HL-60 (cell line): ENCODE measurements at regions not wholly inside any gene's neighbourhood (a gene's known extent, or its start where the extent isn't known, plus 50 kb on each side); places are given as distances from the start of the nearest gene placed in this dataset.

Experiments
- DNase-seq, 2 experiments: peaks; one replicate each; pipeline ENCODE4 v3.0.0-alpha.2; 2010 to 2020; ENCODE audit warnings: low read depth in 1 of 2, low spot score in 1 of 2
- H3K27ac ChIP-seq: fragments of 250-450 bp; sonication (Bioruptor Pico); replicated peaks from 2 replicates; pipeline ENCODE4 v1.5.1; 2020; ENCODE audit warnings: mild to moderate bottlenecking, moderate library complexity
- H3K27me3 ChIP-seq: fragments of 250-450 bp; sonication (Bioruptor Pico); 2 replicates; pipeline ENCODE4 v1.5.1; 2021; ENCODE audit warnings: mild to moderate bottlenecking, moderate library complexity; ENCODE audit not compliant: insufficient read depth, poor library complexity, severe bottlenecking
- H3K4me3 ChIP-seq: replicated peaks from 2 replicates; pipeline ENCODE4 v1.5.1; 2011; ENCODE audit warnings: mild to moderate bottlenecking, control low read depth, low read length; ENCODE audit not compliant: insufficient read depth
- GABPA ChIP-seq: IDR thresholded peaks from 2 replicates; pipeline ENCODE4 v1.6.1; 2012; ENCODE audit warnings: low read depth
- POLR2AphosphoS5 ChIP-seq: IDR thresholded peaks from 2 replicates; pipeline ENCODE4 v1.6.1; 2012; ENCODE audit warnings: low read depth
- SPI1 ChIP-seq: IDR thresholded peaks from 2 replicates; pipeline ENCODE4 v1.6.1; 2012; ENCODE audit warnings: low read depth, mild to moderate bottlenecking, borderline replicate concordance
- TF ChIP-seq, protein P1 (sequence below): IDR thresholded peaks from 2 replicates; pipeline ENCODE4 v1.6.1; 2012; ENCODE audit warnings: low read depth; ENCODE audit not compliant: insufficient replicate concordance
- TF ChIP-seq, protein P2 (sequence below): IDR thresholded peaks from one replicate; pipeline ENCODE4 v1.5.1; 2011; ENCODE audit warnings: low read length, control low read depth, inconsistent platforms; ENCODE audit not compliant: insufficient read depth

DNA sequence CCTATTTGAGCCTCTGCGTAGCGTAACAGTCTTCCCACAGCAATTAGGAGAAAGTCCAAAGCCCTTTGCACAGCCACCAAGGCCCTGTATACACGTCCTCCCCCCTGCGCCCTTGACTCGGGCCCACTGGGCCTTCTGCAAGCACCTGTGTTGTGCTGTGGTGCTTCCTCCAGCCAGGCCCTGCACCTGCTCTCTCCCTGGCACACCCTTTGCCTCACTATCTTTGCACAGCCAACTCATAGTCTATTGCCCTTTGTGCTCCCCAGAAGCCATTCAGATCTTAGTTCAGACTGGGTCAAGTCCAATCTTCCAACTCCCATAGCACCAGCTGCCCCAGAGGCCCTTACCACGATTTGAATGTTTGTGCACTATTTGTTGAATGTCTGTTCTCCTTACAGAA lies 271.6 kb upstream of the MGAT5 start:
- peaks cover 3% of the 10 kb centered on the region for H3K27me3 ChIP-seq
- DNase-seq: no peak
- H3K4me3 ChIP-seq: no peak overlapping the region
- TF ChIP-seq GABPA (no peak), SPI1 (no peak), POLR2AphosphoS5 (no peak)
- TF ChIP-seq, protein P1, sequence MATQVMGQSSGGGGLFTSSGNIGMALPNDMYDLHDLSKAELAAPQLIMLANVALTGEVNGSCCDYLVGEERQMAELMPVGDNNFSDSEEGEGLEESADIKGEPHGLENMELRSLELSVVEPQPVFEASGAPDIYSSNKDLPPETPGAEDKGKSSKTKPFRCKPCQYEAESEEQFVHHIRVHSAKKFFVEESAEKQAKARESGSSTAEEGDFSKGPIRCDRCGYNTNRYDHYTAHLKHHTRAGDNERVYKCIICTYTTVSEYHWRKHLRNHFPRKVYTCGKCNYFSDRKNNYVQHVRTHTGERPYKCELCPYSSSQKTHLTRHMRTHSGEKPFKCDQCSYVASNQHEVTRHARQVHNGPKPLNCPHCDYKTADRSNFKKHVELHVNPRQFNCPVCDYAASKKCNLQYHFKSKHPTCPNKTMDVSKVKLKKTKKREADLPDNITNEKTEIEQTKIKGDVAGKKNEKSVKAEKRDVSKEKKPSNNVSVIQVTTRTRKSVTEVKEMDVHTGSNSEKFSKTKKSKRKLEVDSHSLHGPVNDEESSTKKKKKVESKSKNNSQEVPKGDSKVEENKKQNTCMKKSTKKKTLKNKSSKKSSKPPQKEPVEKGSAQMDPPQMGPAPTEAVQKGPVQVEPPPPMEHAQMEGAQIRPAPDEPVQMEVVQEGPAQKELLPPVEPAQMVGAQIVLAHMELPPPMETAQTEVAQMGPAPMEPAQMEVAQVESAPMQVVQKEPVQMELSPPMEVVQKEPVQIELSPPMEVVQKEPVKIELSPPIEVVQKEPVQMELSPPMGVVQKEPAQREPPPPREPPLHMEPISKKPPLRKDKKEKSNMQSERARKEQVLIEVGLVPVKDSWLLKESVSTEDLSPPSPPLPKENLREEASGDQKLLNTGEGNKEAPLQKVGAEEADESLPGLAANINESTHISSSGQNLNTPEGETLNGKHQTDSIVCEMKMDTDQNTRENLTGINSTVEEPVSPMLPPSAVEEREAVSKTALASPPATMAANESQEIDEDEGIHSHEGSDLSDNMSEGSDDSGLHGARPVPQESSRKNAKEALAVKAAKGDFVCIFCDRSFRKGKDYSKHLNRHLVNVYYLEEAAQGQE: no peak
- TF ChIP-seq, protein P2, sequence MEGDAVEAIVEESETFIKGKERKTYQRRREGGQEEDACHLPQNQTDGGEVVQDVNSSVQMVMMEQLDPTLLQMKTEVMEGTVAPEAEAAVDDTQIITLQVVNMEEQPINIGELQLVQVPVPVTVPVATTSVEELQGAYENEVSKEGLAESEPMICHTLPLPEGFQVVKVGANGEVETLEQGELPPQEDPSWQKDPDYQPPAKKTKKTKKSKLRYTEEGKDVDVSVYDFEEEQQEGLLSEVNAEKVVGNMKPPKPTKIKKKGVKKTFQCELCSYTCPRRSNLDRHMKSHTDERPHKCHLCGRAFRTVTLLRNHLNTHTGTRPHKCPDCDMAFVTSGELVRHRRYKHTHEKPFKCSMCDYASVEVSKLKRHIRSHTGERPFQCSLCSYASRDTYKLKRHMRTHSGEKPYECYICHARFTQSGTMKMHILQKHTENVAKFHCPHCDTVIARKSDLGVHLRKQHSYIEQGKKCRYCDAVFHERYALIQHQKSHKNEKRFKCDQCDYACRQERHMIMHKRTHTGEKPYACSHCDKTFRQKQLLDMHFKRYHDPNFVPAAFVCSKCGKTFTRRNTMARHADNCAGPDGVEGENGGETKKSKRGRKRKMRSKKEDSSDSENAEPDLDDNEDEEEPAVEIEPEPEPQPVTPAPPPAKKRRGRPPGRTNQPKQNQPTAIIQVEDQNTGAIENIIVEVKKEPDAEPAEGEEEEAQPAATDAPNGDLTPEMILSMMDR: no peak
- no peak overlapping the region for H3K27ac ChIP-seq

DNA sequence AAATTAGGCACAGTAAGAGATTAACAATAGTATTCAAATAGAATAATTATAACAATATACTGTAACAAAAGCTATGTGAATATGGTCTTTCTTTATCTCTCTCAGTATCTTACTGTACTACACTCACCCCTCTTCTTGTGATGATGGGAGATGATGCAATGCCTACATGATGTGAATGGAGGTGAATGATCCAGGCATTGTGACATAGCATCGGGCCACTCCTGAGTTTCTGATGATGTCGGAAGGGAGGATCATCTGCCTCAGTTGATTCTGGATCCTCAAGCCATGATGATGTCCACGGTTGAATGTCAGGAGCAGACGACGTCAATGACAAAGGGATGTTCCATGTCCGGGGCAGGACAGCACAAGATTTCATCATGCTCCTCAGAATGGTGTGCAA lies 268.3 kb upstream of the MGAT5 start:
- Histone ChIP-seq H3K27me3 (peaks cover 3% of the 10 kb centered on the region), H3K27ac (no peak overlapping the region), H3K4me3 (no peak overlapping the region)
- no peak for DNase-seq
- TF ChIP-seq SPI1: no peak
- TF ChIP-seq, protein P1: no peak
- no peak for TF ChIP-seq GABPA
- TF ChIP-seq POLR2AphosphoS5: no peak
- TF ChIP-seq, protein P2: no peak

DNA sequence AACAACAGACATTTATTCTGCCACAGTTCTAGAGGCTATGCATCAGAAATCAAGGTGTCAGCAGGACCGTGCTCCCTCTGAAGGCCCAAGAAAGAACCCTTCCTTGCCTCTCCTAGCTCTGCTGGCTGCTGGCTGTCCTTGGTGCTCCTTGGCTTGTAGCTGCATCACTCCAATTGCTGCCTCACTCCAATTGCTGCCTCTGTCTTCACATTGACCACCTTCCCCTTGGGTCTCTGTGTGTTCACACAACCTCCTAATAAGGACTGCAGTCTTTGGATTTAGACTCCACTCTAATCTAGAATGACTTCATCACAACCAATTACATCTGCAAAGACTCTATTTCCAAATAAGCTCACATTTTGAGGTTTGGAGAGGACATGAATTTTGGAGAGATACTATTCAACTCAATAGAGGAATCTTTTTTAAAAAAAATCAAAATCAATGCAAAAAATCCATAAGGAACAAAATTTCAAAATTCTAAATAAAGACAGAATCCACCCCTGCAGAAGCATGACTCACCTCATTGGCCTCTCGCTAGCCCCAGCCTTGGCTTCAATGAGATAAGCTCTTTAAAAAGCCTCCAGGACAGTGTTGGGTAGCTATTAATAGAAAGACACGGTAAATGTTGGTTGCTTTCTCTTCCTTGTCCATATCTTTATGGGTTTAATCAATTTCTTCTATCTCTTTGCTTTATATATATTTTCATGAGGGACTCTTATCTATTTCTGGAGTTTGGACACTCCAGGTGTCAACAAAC lies 267.6 kb upstream of the MGAT5 start:
- DNase-seq: no peak
- no peak for TF ChIP-seq POLR2AphosphoS5
- TF ChIP-seq, protein P2: no peak
- TF ChIP-seq, protein P1: no peak
- no peak for TF ChIP-seq GABPA
- no peak for TF ChIP-seq SPI1
- H3K27ac ChIP-seq: no peak overlapping the region
- H3K27me3 ChIP-seq: peaks cover 3% of the 10 kb centered on the region
- H3K4me3 ChIP-seq: no peak overlapping the region
